HEK293 (cell line): ENCODE measurements at regions not wholly inside any gene's neighbourhood (a gene's known extent, or its start where the extent isn't known, plus 50 kb on each side); places are given as distances from the start of the nearest gene placed in this dataset.

Experiments used
- AEBP2 ChIP-seq: fragments of 450-650 bp; formaldehyde crosslinking; IDR thresholded peaks from 2 replicates; pipeline ENCODE4 v1.5.1; 2016; ENCODE audit warnings: missing biosample characterization, missing genetic modification characterization, borderline replicate concordance
- CTCF ChIP-seq: fragments of 450-650 bp; formaldehyde crosslinking; IDR thresholded peaks from 2 replicates; pipeline ENCODE4 v1.5.1; 2016; ENCODE audit warnings: missing biosample characterization, missing genetic modification characterization
- ELK4 ChIP-seq: IDR thresholded peaks from 2 replicates; pipeline ENCODE4 v1.6.1; 2011; ENCODE audit warnings: mild to moderate bottlenecking, low read depth, low read length, borderline replicate concordance
- HOXD13 ChIP-seq: sonication (generic); formaldehyde crosslinking; IDR thresholded peaks from 2 replicates; pipeline ENCODE4 v1.8.0; 2022; ENCODE audit warnings: missing genetic modification reagents, borderline replicate concordance
- KLF7 ChIP-seq: fragments of 450-650 bp; formaldehyde crosslinking; IDR thresholded peaks from 2 replicates; pipeline ENCODE4 v1.5.1; 2016; ENCODE audit warnings: missing biosample characterization, missing genetic modification characterization, borderline replicate concordance
- YY1 ChIP-seq: fragments of 450-650 bp; formaldehyde crosslinking; IDR thresholded peaks from 2 replicates; pipeline ENCODE4 v1.5.1; 2018; ENCODE audit warnings: missing biosample characterization, missing genetic modification characterization
- ZBTB7A ChIP-seq: fragments of 450-650 bp; formaldehyde crosslinking; IDR thresholded peaks from 2 replicates; pipeline ENCODE4 v1.5.1; 2016; ENCODE audit warnings: low read depth, missing biosample characterization, missing genetic modification characterization
- ZNF24 ChIP-seq: fragments of 450-650 bp; formaldehyde crosslinking; IDR thresholded peaks from 2 replicates; pipeline ENCODE4 v1.5.1; 2016; ENCODE audit warnings: missing biosample characterization, missing genetic modification characterization
- ZNF274 ChIP-seq, 2 experiments: fragments of 200-500 bp in 1 of 2; fragments of 450-650 bp in 1 of 2; sonication (Bioruptor generic) in 1 of 2; formaldehyde crosslinking in 1 of 2; IDR thresholded peaks; 2 replicates each; pipeline versions ENCODE4 v1.5.1 to v1.6.1; 2014 to 2016; ENCODE audit warnings: borderline replicate concordance in 1 of 2, inconsistent platforms in 1 of 2, low read length in 1 of 2, missing biosample characterization in 1 of 2, missing genetic modification characterization in 1 of 2
- ZNF394 ChIP-seq: fragments of 450-650 bp; formaldehyde crosslinking; IDR thresholded peaks from 2 replicates; pipeline ENCODE4 v1.5.1; 2016; ENCODE audit warnings: missing biosample characterization, missing genetic modification characterization, mild to moderate bottlenecking, moderate library complexity, borderline replicate concordance
- ZNF449 ChIP-seq: fragments of 450-650 bp; formaldehyde crosslinking; IDR thresholded peaks from 2 replicates; pipeline ENCODE4 v1.5.1; 2017; ENCODE audit warnings: missing biosample characterization, mild to moderate bottlenecking, missing genetic modification characterization, moderate library complexity
- ZNF501 ChIP-seq: fragments of 450-650 bp; formaldehyde crosslinking; IDR thresholded peaks from 2 replicates; pipeline ENCODE4 v1.5.1; 2016; ENCODE audit warnings: missing biosample characterization, missing genetic modification characterization
- ZSCAN18 ChIP-seq: fragments of 450-650 bp; formaldehyde crosslinking; IDR thresholded peaks from 2 replicates; pipeline ENCODE4 v1.5.1; 2016; ENCODE audit warnings: missing biosample characterization, missing genetic modification characterization
- ZSCAN5A ChIP-seq: fragments of 450-650 bp; formaldehyde crosslinking; IDR thresholded peaks from 2 replicates; pipeline ENCODE4 v1.5.1; 2016; ENCODE audit warnings: missing biosample characterization, missing genetic modification characterization

GRCh38 chr9:74404620-74405019 lies 92.5 kb upstream of the RORB start:
- TF ChIP-seq ZNF449 (tag by site-specific recombination) (no peak), ZNF274 (IDR thresholded peaks at IDR 0.05; ENCODE audit: low read length) (no peak), ZNF274 (tag by site-specific recombination; IDR thresholded peaks at IDR 0.05; ENCODE audit: borderline replicate concordance) (no peak), ELK4 (no peak), CTCF (tag by site-specific recombination) (no peak), KLF7 (tag by site-specific recombination) (no peak), ZSCAN18 (tag by site-specific recombination) (no peak), HOXD13 (CRISPR knock-in tag) (no peak), ZBTB7A (tag by site-specific recombination) (no peak), ZNF24 (tag by site-specific recombination) (no peak), ZNF501 (tag by site-specific recombination) (no peak), ZNF394 (tag by site-specific recombination) (no peak), AEBP2 (tag by site-specific recombination) (no peak), YY1 (tag by site-specific recombination) (no peak), ZSCAN5A (tag by site-specific recombination) (no peak)
